H1 (cell line): ENCODE measurements at regions not wholly inside any gene's neighbourhood (a gene's known extent, or its start where the extent isn't known, plus 50 kb on each side); places are given as distances from the start of the nearest gene placed in this dataset.

Experiments
- CTCF ChIA-PET: fragments of 300-600 bp; sonication (Branson Sonifier 250); formaldehyde crosslinking; loops from one replicate; lab custom pipeline; 2021; ENCODE audit not compliant: partially characterized antibody; lab: Charles Lee
- POLR2A ChIA-PET: fragments of 300-600 bp; sonication (Branson Sonifier 250); formaldehyde crosslinking; loops from one replicate; lab custom pipeline; 2021; ENCODE audit warnings: inconsistent platforms; ENCODE audit not compliant: partially characterized antibody; lab: Charles Lee
- DNase-seq, 2 experiments: peaks; one replicate each; pipeline versions ENCODE4 v3.0.0 to v3.0.0-alpha.2; 2010 to 2022; ENCODE audit warnings: low spot score in 2 of 2, low read depth in 1 of 2, mixed read lengths in 1 of 2
- FAIRE-seq: peaks from 2 replicates; lab custom pipeline; 2011; peaks lifted over from hg19 to GRCh38; lab: Jason Lieb, UNC
- H2AFZ ChIP-seq: 2 replicates; pipeline ENCODE4 v1.8.1; 2012; ENCODE audit warnings: low read length, inconsistent platforms
- H2AK5ac ChIP-seq: 2 replicates; pipeline ENCODE4 v1.6.1; 2013; ENCODE audit warnings: low read depth, low read length
- H2BK120ac ChIP-seq: replicated peaks from 2 replicates; pipeline ENCODE3; 2013; ENCODE audit warnings: low read depth, low read length, inconsistent platforms
- H2BK12ac ChIP-seq: 2 replicates; pipeline ENCODE4 v1.6.1; 2013; ENCODE audit warnings: low read depth, low read length
- H2BK15ac ChIP-seq: 2 replicates; pipeline ENCODE4 v1.6.1; 2013; ENCODE audit warnings: low read length
- H2BK20ac ChIP-seq: 2 replicates; pipeline ENCODE4 v1.6.1; 2013; ENCODE audit warnings: low read length
- H2BK5ac ChIP-seq: 2 replicates; pipeline ENCODE4 v1.6.1; 2013; ENCODE audit warnings: low read depth, low read length
- H3K14ac ChIP-seq: 2 replicates; pipeline ENCODE4 v1.6.1; 2013; ENCODE audit warnings: inconsistent platforms; ENCODE audit not compliant: insufficient read length
- H3K18ac ChIP-seq: 2 replicates; pipeline ENCODE4 v1.6.1; 2013; ENCODE audit warnings: low read length; ENCODE audit errors: extremely low read depth
- H3K23ac ChIP-seq: 2 replicates; pipeline ENCODE4 v1.6.1; 2013; ENCODE audit warnings: inconsistent platforms; ENCODE audit not compliant: insufficient read length
- H3K23me2 ChIP-seq: 2 replicates; pipeline ENCODE4 v1.6.1; 2013; ENCODE audit warnings: low read depth, low read length
- H3K27ac ChIP-seq: 2 replicates; pipeline ENCODE4 v1.6.1; 2011; ENCODE audit warnings: low read depth, low read length, inconsistent platforms
- H3K27me3 ChIP-seq, 4 experiments: replicated peaks in 1 of 4; 1 replicate in 1 of 4; 2 replicates in 3 of 4; pipeline versions ENCODE4 v1.6.1 to v1.8.1; 2011 to 2013; ENCODE audit warnings: low read length in 3 of 4, mild to moderate bottlenecking in 3 of 4, inconsistent platforms in 2 of 4, mixed read lengths in 2 of 4, moderate library complexity in 1 of 4; ENCODE audit not compliant: control insufficient read depth in 3 of 4, insufficient read depth in 3 of 4; ENCODE audit errors: extremely low read depth in 1 of 4
- H3K36me3 ChIP-seq, 4 experiments: 2 replicates each; pipeline versions ENCODE4 v1.6.1 to v1.8.1; 2011 to 2013; ENCODE audit warnings: mild to moderate bottlenecking in 4 of 4, low read length in 3 of 4, moderate library complexity in 2 of 4, control low read depth in 1 of 4, inconsistent platforms in 1 of 4; ENCODE audit not compliant: insufficient read depth in 4 of 4, control insufficient read depth in 2 of 4
- H3K4ac ChIP-seq: replicated peaks from 2 replicates; pipeline ENCODE3; 2013; ENCODE audit warnings: low read length, low read depth, mixed read lengths, inconsistent platforms; ENCODE audit not compliant: insufficient read length
- H3K4me1 ChIP-seq, 4 experiments: replicated peaks in 1 of 4; 1 replicate in 1 of 4; 2 replicates in 3 of 4; pipeline versions ENCODE4 v1.6.1 to v1.8.1; 2011 to 2013; ENCODE audit warnings: low read length in 3 of 4, inconsistent platforms in 2 of 4, mixed read lengths in 1 of 4; ENCODE audit not compliant: insufficient read depth in 4 of 4, control insufficient read depth in 3 of 4
- H3K4me2 ChIP-seq, 2 experiments: 2 replicates each; pipeline versions ENCODE4 v1.6.1 to v1.8.1; 2011 to 2013; ENCODE audit warnings: low read depth in 2 of 2, low read length in 2 of 2, control low read depth in 1 of 2, inconsistent platforms in 1 of 2, mild to moderate bottlenecking in 1 of 2; ENCODE audit not compliant: insufficient read depth in 1 of 2
- H3K4me3 ChIP-seq, 4 experiments: fragments of 200-600, 300-600 bp in 1 of 4; sonication (generic), shearing (Covaris generic), sonication (Bioruptor Twin) in 1 of 4; 2 replicates each; pipeline versions ENCODE4 v1.5.1 to v1.8.1; 2011 to 2016; ENCODE audit warnings: low read length in 4 of 4, low read depth in 3 of 4, control low read depth in 2 of 4, inconsistent platforms in 2 of 4, mild to moderate bottlenecking in 2 of 4, mixed read lengths in 1 of 4, moderate library complexity in 1 of 4; ENCODE audit not compliant: insufficient read depth in 2 of 4; ENCODE audit errors: extremely low read depth in 1 of 4
- H3K56ac ChIP-seq: replicated peaks from 2 replicates; pipeline ENCODE3; 2013; ENCODE audit warnings: low read depth, mild to moderate bottlenecking, mixed read lengths, low read length, inconsistent platforms; ENCODE audit not compliant: insufficient read length
- H3K79me1 ChIP-seq: 2 replicates; pipeline ENCODE4 v1.6.1; 2013; ENCODE audit warnings: low read depth, low read length, control low read depth
- H3K79me2 ChIP-seq, 2 experiments: 2 replicates each; pipeline versions ENCODE4 v1.6.1 to v1.8.1; 2012 to 2013; ENCODE audit warnings: low read length in 2 of 2, mild to moderate bottlenecking in 2 of 2, inconsistent platforms in 1 of 2; ENCODE audit not compliant: insufficient read depth in 2 of 2, control insufficient read depth in 1 of 2
- H3K9ac ChIP-seq, 4 experiments: replicated peaks in 1 of 4; 1 replicate in 1 of 4; 2 replicates in 3 of 4; pipeline versions ENCODE4 v1.6.1 to v1.8.1; 2011 to 2013; ENCODE audit warnings: low read depth in 3 of 4, low read length in 3 of 4, control low read depth in 2 of 4, mild to moderate bottlenecking in 2 of 4, moderate library complexity in 2 of 4, inconsistent platforms in 1 of 4; ENCODE audit errors: extremely low read depth in 1 of 4
- H3K9me3 ChIP-seq, 2 experiments: 2 replicates each; pipeline versions ENCODE4 v1.6.1 to v1.8.1; 2012 to 2013; ENCODE audit warnings: mild to moderate bottlenecking in 2 of 2, moderate library complexity in 2 of 2, control low read depth in 1 of 2, inconsistent platforms in 1 of 2, low read depth in 1 of 2, low read length in 1 of 2, mixed read lengths in 1 of 2; ENCODE audit not compliant: insufficient read depth in 2 of 2
- H4K20me1 ChIP-seq, 2 experiments: replicated peaks in 1 of 2; 2 replicates each; pipeline versions ENCODE3 to v1.8.1; 2011 to 2013; ENCODE audit warnings: inconsistent platforms in 2 of 2, low read length in 2 of 2, mild to moderate bottlenecking in 1 of 2; ENCODE audit not compliant: insufficient read depth in 2 of 2, control insufficient read depth in 1 of 2
- H4K5ac ChIP-seq: 2 replicates; pipeline ENCODE4 v1.6.1; 2013; ENCODE audit warnings: low read length, low read depth, mixed read lengths, inconsistent platforms; ENCODE audit not compliant: insufficient read length
- H4K8ac ChIP-seq: 2 replicates; pipeline ENCODE4 v1.8.0; 2013; ENCODE audit warnings: mild to moderate bottlenecking, moderate library complexity, low read length, inconsistent platforms; ENCODE audit not compliant: insufficient read depth; ENCODE audit errors: extremely low read depth
- H4K91ac ChIP-seq: replicated peaks from 2 replicates; pipeline ENCODE3; 2013; ENCODE audit warnings: low read length, mixed read lengths, inconsistent platforms; ENCODE audit not compliant: insufficient read length
- CHD2 ChIP-seq: IDR thresholded peaks from 2 replicates; pipeline ENCODE4 v1.6.1; 2012; ENCODE audit warnings: low read length, improper control_type of control experiment
- CTBP2 ChIP-seq: IDR thresholded peaks from 2 replicates; pipeline ENCODE4 v1.7.0; 2011; ENCODE audit warnings: borderline replicate concordance, mild to moderate bottlenecking, moderate library complexity, mixed read lengths, low read length; ENCODE audit not compliant: insufficient read depth, insufficient read length
- SIN3A ChIP-seq, 2 experiments: IDR thresholded peaks in 1 of 2; conservative IDR thresholded peaks in 1 of 2; 2 replicates each; pipeline ENCODE4 v1.6.1; 2011 to 2012; ENCODE audit warnings: low read length in 2 of 2, improper control_type of control experiment in 1 of 2, low read depth in 1 of 2, mild to moderate bottlenecking in 1 of 2
- SIX5 ChIP-seq: IDR thresholded peaks from 2 replicates; pipeline ENCODE4 v1.6.1; 2011; ENCODE audit warnings: mild to moderate bottlenecking, low read depth, low read length
- TAF7 ChIP-seq: optimal IDR thresholded peaks from 2 replicates; pipeline ENCODE3; 2011; ENCODE audit warnings: low read depth, mild to moderate bottlenecking, inconsistent platforms, low read length, moderate library complexity, borderline replicate concordance
- TCF12 ChIP-seq: IDR thresholded peaks from 2 replicates; pipeline ENCODE4 v1.6.1; 2011; ENCODE audit warnings: low read depth, mild to moderate bottlenecking, low read length
- WGBS, 2 experiments: shearing (Covaris generic) in 1 of 2; methylation state at CpG; one replicate each; pipeline versions ENCODE4 v1.1.6 to v1.1.7; 2013 to 2015; ENCODE audit warnings: low lambda C conversion rate in 2 of 2, mixed read lengths in 2 of 2, inconsistent platforms in 1 of 2, low coverage in 1 of 2, missing lambda C conversion rate in 1 of 2; ENCODE audit not compliant: insufficient replicate concordance in 2 of 2, insufficient coverage in 1 of 2, insufficient read length in 1 of 2; ENCODE audit errors: extremely low coverage in 1 of 2, missing lambda C conversion rate in 1 of 2; 5-methylcytosine and 5-hydroxymethylcytosine counted together

DNA sequence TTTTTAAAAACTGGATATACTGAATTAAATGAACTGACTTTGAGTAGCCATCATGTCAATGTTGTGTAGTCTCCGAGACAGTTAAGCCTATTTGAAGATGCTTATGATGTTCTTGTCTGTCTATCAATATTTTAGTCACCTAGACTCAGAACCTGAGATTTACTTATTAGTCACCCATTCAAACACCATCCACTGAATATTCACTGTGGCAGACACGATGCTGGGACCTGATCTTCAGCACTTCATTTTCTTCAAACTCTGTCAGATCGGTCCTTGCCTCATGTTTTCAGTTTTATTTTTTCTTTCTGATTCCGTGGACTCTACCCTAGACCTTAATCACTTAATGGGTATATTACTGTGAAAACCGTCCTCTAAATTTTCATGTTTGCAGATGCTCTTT lies 123.7 kb upstream of the MCHR2 start:
- Histone ChIP-seq H4K8ac (no peak overlapping the region), H2AFZ (no peak overlapping the region), H3K27ac (no peak overlapping the region), H3K27me3 (no peaks in the 10 kb centered on the region; a peak in 1 of 7 replicates), H3K36me3 (no peaks in the 10 kb centered on the region), H3K4me3 (no peak overlapping the region), H3K14ac (no peak overlapping the region), H3K9ac (no peak overlapping the region), H2BK120ac (no peak overlapping the region), H3K56ac (no peak overlapping the region), H2AK5ac (no peak overlapping the region), H2BK20ac (no peak overlapping the region)
- POLR2A ChIA-PET = no interaction called here
- FAIRE-seq = no peak
- no peak for TF ChIP-seq SIN3A (conservative IDR thresholded peaks at IDR 0.05 in 1 of 2, IDR thresholded peaks at IDR 0.05 in 1 of 2; ENCODE audit: low read depth in 1 of 2, low read length in 2 of 2)
- TF ChIP-seq SIX5 = no peak
- TF ChIP-seq TCF12 = no peak
- no peak for TF ChIP-seq TAF7
- no peak for TF ChIP-seq CTBP2
- TF ChIP-seq CHD2 = no peak
- TF ChIP-seq, all 59 proteins: peak for 0
- Histone ChIP-seq H4K20me1 (no peaks in the 10 kb centered on the region), H4K5ac (no peak overlapping the region), H4K91ac (no peak overlapping the region), H3K4ac (no peak overlapping the region), H2BK12ac (no peak overlapping the region), H3K23ac (no peak overlapping the region), H3K79me2 (no peaks in the 10 kb centered on the region), H3K9me3 (no peaks in the 10 kb centered on the region), H2BK5ac (no peak overlapping the region), H3K18ac (no peak overlapping the region), H2BK15ac (no peak overlapping the region), H3K4me1 (no peaks in the 10 kb centered on the region), H3K79me1 (no peaks in the 10 kb centered on the region), H3K4me2 (no peak overlapping the region), H3K23me2 (no peaks in the 10 kb centered on the region)
- WGBS, 2 experiments = 88% methylated on average over 5 of the region's 5 CpGs; no CpG with 5 or more reads in 1 of the 2 experiments
- no peak for DNase-seq
- CTCF ChIA-PET = interaction anchor here (0.8 to 3.4 kb wide), 35 partner anchors 10 to 546 kb away, joined by 3 to 29 read pairs (median 5); partner anchors contain the start of gene SIM1
